ENCODE measurements at regions not wholly inside any gene's neighbourhood (a gene's known extent, or its start where the extent isn't known, plus 50 kb on each side); places are given as distances from the start of the nearest gene placed in this dataset.

GRCh38 chr6:80449726-80450125 is 343.3 kb downstream of the BCKDHB start:
- TF ChIP-seq EZH2 (IDR thresholded peaks at IDR 0.05; ENCODE audit: insufficient read depth, poor library complexity, severe bottlenecking) (no peak), EZH2phosphoT487 (IDR thresholded peaks at IDR 0.05; ENCODE audit: insufficient read depth, low read depth) (no peak)
- H3K9me3 ChIP-seq (ENCODE audit: low read depth): no peaks in the 10 kb centered on the region
- H3K4me1 ChIP-seq (ENCODE audit: insufficient read depth): peaks cover 21% of the 10 kb centered on the region
- no peaks in the 10 kb centered on the region for H3K9me2 ChIP-seq (ENCODE audit: insufficient read depth)
- no peak overlapping the region for H3K27ac ChIP-seq
- peaks cover 9% of the 10 kb centered on the region for H3F3A ChIP-seq (ENCODE audit: insufficient read depth)
- in situ Hi-C loops (cut with MboI): no loop called here
- H3K9ac ChIP-seq: no peak overlapping the region
- H3K4me3 ChIP-seq: no peak overlapping the region
- H3K79me2 ChIP-seq (ENCODE audit: insufficient read depth): no peaks in the 10 kb centered on the region
- 13 to 28% methylated on average over 1 of the region's 1 CpG for WGBS, 2 experiments (ENCODE audit: low coverage in 1 of 2, low lambda C conversion rate in 2 of 2, missing lambda C conversion rate in 2 of 2)
- H3K4me2 ChIP-seq (ENCODE audit: unreplicated experiment): no peak overlapping the region
- DNase-seq: peak; percentile 34
- no peaks in the 10 kb centered on the region for H4K20me1 ChIP-seq (ENCODE audit: insufficient read depth)
- no peaks in the 10 kb centered on the region for H3K27me3 ChIP-seq (replicated peaks; ENCODE audit: insufficient read depth)
- peak overlapping the region; percentile 4; the same call in 1 of the 2 replicates for H2AFZ ChIP-seq
- no peaks in the 10 kb centered on the region for H3K36me3 ChIP-seq (ENCODE audit: low read depth)

DNA sequence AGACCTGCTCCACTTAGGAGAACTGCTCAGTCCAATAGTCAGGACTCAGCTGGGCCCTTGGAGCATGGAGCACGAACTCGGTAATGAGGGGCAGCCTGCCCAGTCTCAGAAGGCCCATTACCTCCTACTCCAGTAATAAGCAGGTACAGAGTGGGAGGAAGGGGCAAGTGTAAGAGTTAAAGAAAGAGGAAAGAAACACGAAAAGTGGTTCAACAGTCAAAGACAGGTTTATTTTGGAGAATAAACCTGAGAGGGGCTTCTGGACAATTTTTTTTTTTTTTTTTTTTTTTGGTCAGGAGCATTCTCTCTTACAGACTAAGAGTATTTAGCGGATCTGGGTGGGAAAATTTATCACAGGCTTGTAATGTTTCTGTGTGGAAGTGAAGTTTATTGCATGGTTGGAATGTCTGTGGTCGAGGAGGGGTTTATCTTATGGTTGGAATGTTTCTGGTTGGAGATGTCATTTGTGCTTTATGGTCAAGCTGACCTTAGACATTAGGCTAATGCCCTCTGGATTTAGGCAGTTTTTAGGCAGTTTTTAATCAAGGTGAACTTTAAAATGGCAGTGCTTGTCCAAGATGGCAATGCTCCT is 340.1 kb downstream of the BCKDHB start:
- no peaks in the 10 kb centered on the region for H3F3A ChIP-seq (ENCODE audit: insufficient read depth)
- no peaks in the 10 kb centered on the region for H3K27me3 ChIP-seq (replicated peaks; ENCODE audit: insufficient read depth)
- no peak overlapping the region for H3K9ac ChIP-seq
- no peaks in the 10 kb centered on the region for H4K20me1 ChIP-seq (ENCODE audit: insufficient read depth)
- in situ Hi-C loops (cut with MboI): no loop called here
- H3K27ac ChIP-seq: no peak overlapping the region
- no peak overlapping the region for H3K4me2 ChIP-seq (ENCODE audit: unreplicated experiment)
- no peak overlapping the region for H2AFZ ChIP-seq
- DNase-seq: no peak
- H3K4me3 ChIP-seq: no peak overlapping the region
- TF ChIP-seq EZH2phosphoT487 (IDR thresholded peaks at IDR 0.05; ENCODE audit: insufficient read depth, low read depth): no peak
- no peak for TF ChIP-seq EZH2 (IDR thresholded peaks at IDR 0.05; ENCODE audit: insufficient read depth, poor library complexity, severe bottlenecking)
- no peaks in the 10 kb centered on the region for H3K9me3 ChIP-seq (ENCODE audit: low read depth)
- peaks cover 15% of the 10 kb centered on the region for H3K4me1 ChIP-seq (ENCODE audit: insufficient read depth)
- no peaks in the 10 kb centered on the region for H3K79me2 ChIP-seq (ENCODE audit: insufficient read depth)
- H3K36me3 ChIP-seq (ENCODE audit: low read depth): no peaks in the 10 kb centered on the region
- no peaks in the 10 kb centered on the region for H3K9me2 ChIP-seq (ENCODE audit: insufficient read depth)
- WGBS, 2 experiments (ENCODE audit: low coverage in 1 of 2, low lambda C conversion rate in 2 of 2, missing lambda C conversion rate in 2 of 2): 87 to 89% methylated on average over 5 of the region's 5 CpGs

- Histone ChIP-seq H3K4me3 (no peak overlapping the region), H3K27me3 (replicated peaks; ENCODE audit: insufficient read depth) (no peaks in the 10 kb centered on the region), H3K9me2 (ENCODE audit: insufficient read depth) (no peaks in the 10 kb centered on the region), H3K9ac (no peak overlapping the region), H3K79me2 (ENCODE audit: insufficient read depth) (no peaks in the 10 kb centered on the region), H2AFZ (no peak overlapping the region), H3K4me1 (ENCODE audit: insufficient read depth) (peaks cover 15% of the 10 kb centered on the region), H4K20me1 (ENCODE audit: insufficient read depth) (no peaks in the 10 kb centered on the region), H3K27ac (no peak overlapping the region), H3K36me3 (ENCODE audit: low read depth) (no peaks in the 10 kb centered on the region), H3K4me2 (ENCODE audit: unreplicated experiment) (no peak overlapping the region), H3K9me3 (ENCODE audit: low read depth) (no peaks in the 10 kb centered on the region), H3F3A (ENCODE audit: insufficient read depth) (no peaks in the 10 kb centered on the region)
- TF ChIP-seq EZH2phosphoT487 (IDR thresholded peaks at IDR 0.05; ENCODE audit: insufficient read depth, low read depth) (no peak), EZH2 (IDR thresholded peaks at IDR 0.05; ENCODE audit: insufficient read depth, poor library complexity, severe bottlenecking) (no peak)
- in situ Hi-C loops (cut with MboI): no loop called here
- no peak for DNase-seq
Observed at GRCh38 chr6:80445751-80446150, 339.3 kb downstream of the BCKDHB start.

DNA sequence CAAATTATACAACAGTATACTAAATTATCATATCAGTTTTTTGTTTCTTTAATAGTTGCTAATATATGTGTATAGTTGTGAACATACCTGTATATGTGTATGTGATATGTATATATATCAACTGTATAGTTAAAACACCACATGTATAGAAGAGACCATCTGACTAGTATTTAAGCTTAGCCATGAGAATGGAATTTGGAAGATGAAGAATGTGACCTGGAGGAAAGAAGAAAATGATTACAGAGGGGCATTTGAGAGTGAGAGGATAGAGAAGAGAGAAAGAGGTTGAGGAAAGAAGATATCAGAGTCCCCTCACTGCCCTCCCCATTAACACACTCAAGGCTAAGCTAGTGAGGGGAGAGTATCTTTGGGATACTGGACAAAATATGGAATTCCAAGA is 335.9 kb downstream of the BCKDHB start:
- H4K20me1 ChIP-seq (ENCODE audit: insufficient read depth): no peaks in the 10 kb centered on the region
- in situ Hi-C loops (cut with MboI): no loop called here

DNA sequence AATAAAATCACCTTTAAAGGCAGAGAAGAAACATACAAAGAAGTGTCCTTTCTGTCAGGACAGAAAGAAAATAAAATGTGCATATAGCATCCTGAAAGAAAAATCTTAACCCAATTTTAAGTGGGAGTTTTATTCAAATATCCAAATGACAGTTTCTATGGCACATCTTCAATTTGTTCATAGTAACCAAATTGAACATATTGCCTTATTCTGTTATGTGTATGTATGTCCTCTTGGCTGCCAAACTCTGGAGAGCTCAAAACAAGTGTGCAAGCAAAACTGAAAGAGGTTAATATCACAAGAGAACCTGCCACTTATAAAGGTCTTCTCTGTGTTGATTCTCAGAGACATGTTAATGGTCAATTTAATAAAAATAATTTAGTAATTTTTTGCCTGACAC is 334.7 kb downstream of the BCKDHB start:
- H4K20me1 ChIP-seq (ENCODE audit: insufficient read depth): no peaks in the 10 kb centered on the region
- H3K4me2 ChIP-seq (ENCODE audit: unreplicated experiment): no peak overlapping the region
- no peaks in the 10 kb centered on the region for H3K36me3 ChIP-seq (ENCODE audit: low read depth)
- no peak for DNase-seq
- no peaks in the 10 kb centered on the region for H3K9me2 ChIP-seq (ENCODE audit: insufficient read depth)
- H2AFZ ChIP-seq: no peak overlapping the region
- no peak overlapping the region for H3K4me3 ChIP-seq
- H3K27me3 ChIP-seq (replicated peaks; ENCODE audit: insufficient read depth): no peaks in the 10 kb centered on the region
- peaks cover 30% of the 10 kb centered on the region for H3F3A ChIP-seq (ENCODE audit: insufficient read depth)
- H3K9me3 ChIP-seq (ENCODE audit: low read depth): no peaks in the 10 kb centered on the region
- no peaks in the 10 kb centered on the region for H3K79me2 ChIP-seq (ENCODE audit: insufficient read depth)
- TF ChIP-seq EZH2 (IDR thresholded peaks at IDR 0.05; ENCODE audit: insufficient read depth, poor library complexity, severe bottlenecking) (no peak), EZH2phosphoT487 (IDR thresholded peaks at IDR 0.05; ENCODE audit: insufficient read depth, low read depth) (no peak)
- in situ Hi-C loops (cut with MboI): no loop called here
- H3K27ac ChIP-seq: no peak overlapping the region
- H3K4me1 ChIP-seq (ENCODE audit: insufficient read depth): peaks cover 45% of the 10 kb centered on the region
- no peak overlapping the region for H3K9ac ChIP-seq

More for the DNA sequence above, 335.9 kb downstream of the BCKDHB start:
- DNase-seq: no peak
- Histone ChIP-seq H3K79me2 (ENCODE audit: insufficient read depth) (no peaks in the 10 kb centered on the region), H3K4me3 (no peak overlapping the region), H3K27ac (no peak overlapping the region), H3K4me1 (ENCODE audit: insufficient read depth) (peaks cover 36% of the 10 kb centered on the region), H3K9ac (no peak overlapping the region), H3K9me2 (ENCODE audit: insufficient read depth) (no peaks in the 10 kb centered on the region), H2AFZ (0 out of 2 replicates have a peak overlapping the region, but pooled peaks have one; percentile 19), H3K4me2 (ENCODE audit: unreplicated experiment) (no peak overlapping the region), H3K9me3 (ENCODE audit: low read depth) (no peaks in the 10 kb centered on the region), H3F3A (ENCODE audit: insufficient read depth) (peaks cover 28% of the 10 kb centered on the region), H3K27me3 (replicated peaks; ENCODE audit: insufficient read depth) (no peaks in the 10 kb centered on the region), H3K36me3 (ENCODE audit: low read depth) (no peaks in the 10 kb centered on the region)
- TF ChIP-seq EZH2 (IDR thresholded peaks at IDR 0.05; ENCODE audit: insufficient read depth, poor library complexity, severe bottlenecking) (no peak), EZH2phosphoT487 (IDR thresholded peaks at IDR 0.05; ENCODE audit: insufficient read depth, low read depth) (no peak)

Measured in GM23248 (cell line).